ENCODE measurements at regions not wholly inside any gene's neighbourhood (a gene's known extent, or its start where the extent isn't known, plus 50 kb on each side); places are given as distances from the start of the nearest gene placed in this dataset.

DNA sequence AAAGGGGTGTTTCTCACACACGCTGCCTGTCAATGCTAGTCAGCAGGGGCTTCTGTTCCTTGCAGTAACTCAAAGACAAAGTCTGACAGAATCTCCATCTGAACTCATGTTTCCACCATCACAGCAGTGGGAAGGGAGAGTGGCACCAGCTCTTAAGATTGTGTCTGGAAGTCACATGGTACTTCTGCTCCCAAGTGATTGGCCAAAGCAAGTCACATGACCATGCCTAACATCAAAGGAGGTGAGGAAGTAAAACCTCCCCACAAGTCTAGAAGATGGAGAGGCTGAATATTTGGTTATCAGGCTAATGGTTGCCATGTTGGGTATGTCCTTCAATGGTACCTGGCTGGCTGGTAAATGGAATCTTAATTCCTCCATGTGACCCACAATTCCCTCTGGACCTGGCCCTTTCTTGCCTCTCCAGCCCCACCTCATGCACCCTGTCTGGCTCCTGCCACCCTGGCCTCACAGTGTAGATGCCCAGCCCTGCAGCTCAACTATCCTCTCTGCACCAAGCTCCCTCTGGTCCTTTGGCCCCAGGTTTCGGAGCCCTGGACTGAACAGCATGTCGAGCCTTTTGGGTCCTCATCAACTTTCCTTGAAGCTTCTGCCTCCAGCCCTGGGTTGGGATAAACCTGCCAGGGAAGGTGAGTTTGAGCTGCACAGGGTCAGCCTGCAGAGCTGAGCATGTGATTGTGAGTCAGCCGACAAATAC, 51.0 kb upstream of the PMEPA1 start:
- in situ Hi-C loops (cut with MboI; ENCODE audit: low sequenced_read_pairs in 4 of 4): no loop called here
- DNase-seq: no peak
- Histone ChIP-seq H3K4me1 (no peaks in the 10 kb centered on the region), H3K9me3 (no peaks in the 10 kb centered on the region), H3K4me3 (no peak overlapping the region), H3K27ac (no peak overlapping the region), H3K27me3 (no peaks in the 10 kb centered on the region), H3K36me3 (no peaks in the 10 kb centered on the region)
- no peak for ATAC-seq
- intact Hi-C loops (cut with DNase I; ENCODE audit: low total_unique reads): no loop called here
- TF ChIP-seq, protein P1, sequence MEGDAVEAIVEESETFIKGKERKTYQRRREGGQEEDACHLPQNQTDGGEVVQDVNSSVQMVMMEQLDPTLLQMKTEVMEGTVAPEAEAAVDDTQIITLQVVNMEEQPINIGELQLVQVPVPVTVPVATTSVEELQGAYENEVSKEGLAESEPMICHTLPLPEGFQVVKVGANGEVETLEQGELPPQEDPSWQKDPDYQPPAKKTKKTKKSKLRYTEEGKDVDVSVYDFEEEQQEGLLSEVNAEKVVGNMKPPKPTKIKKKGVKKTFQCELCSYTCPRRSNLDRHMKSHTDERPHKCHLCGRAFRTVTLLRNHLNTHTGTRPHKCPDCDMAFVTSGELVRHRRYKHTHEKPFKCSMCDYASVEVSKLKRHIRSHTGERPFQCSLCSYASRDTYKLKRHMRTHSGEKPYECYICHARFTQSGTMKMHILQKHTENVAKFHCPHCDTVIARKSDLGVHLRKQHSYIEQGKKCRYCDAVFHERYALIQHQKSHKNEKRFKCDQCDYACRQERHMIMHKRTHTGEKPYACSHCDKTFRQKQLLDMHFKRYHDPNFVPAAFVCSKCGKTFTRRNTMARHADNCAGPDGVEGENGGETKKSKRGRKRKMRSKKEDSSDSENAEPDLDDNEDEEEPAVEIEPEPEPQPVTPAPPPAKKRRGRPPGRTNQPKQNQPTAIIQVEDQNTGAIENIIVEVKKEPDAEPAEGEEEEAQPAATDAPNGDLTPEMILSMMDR (IDR thresholded peaks at IDR 0.05 in 4 of 5, conservative IDR thresholded peaks at IDR 0.05 in 1 of 5): no peak
- TF ChIP-seq POLR2A (IDR thresholded peaks at IDR 0.05): no peak

DNA sequence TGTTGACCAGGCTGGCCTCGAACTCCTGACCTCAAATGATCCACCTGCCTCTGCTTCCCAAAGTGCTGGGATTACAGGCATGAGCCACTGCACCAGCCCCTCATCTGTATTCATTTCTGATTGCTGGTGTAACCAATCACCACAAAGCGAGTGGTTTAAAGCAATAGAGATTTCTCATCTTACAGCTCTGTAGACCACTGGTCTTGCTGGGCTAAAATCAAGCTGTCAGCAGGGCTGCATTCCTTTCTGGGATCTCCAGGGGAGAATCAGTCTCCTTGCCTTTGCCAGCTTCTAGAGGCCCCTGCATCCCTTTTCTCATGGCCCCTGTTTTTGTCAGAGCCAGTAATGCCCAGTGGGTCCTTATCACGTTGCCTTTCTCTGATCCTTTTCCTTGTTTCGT, 49.9 kb upstream of the PMEPA1 start:
- Histone ChIP-seq H3K4me3 (no peak overlapping the region), H3K27ac (no peak overlapping the region), H3K9me3 (no peaks in the 10 kb centered on the region), H3K27me3 (no peaks in the 10 kb centered on the region), H3K4me1 (no peaks in the 10 kb centered on the region), H3K36me3 (no peaks in the 10 kb centered on the region)
- in situ Hi-C loops (cut with MboI; ENCODE audit: low sequenced_read_pairs in 4 of 4) (loop anchor here in 1 of 4 donors (10.0 kb wide), 1 partner anchor 105 kb away; no protein-coding TSS in a partner anchor), intact Hi-C loops (cut with DNase I; ENCODE audit: low total_unique reads) (no loop called here)
- TF ChIP-seq POLR2A (IDR thresholded peaks at IDR 0.05): no peak
- TF ChIP-seq, protein P1 (IDR thresholded peaks at IDR 0.05 in 4 of 5, conservative IDR thresholded peaks at IDR 0.05 in 1 of 5): no peak
- DNase-seq: no peak
- no peak for ATAC-seq

MicroRNA genes in the stretch of these regions (microRNA counts, 767-probe panel; counts per million panel counts)
- microRNA hsa-miR-4532: 356 to 448 counts per million in 2 donors

Small RNAs in the stretch of these regions (microRNA-seq; reads per million reads assigned to microRNA genes)
- 0 to 1.2 reads per million in 2 donors for gene MIR4532 (ENCODE audit: borderline replicate concordance in 2 of 2)
